Psoas muscle (tissue), 7 donors: ENCODE measurements at regions not wholly inside any gene's neighbourhood (a gene's known extent, or its start where the extent isn't known, plus 50 kb on each side); places are given as distances from the start of the nearest gene placed in this dataset.
"Not testable (repeated sequence)": the region's sequence is repeated elsewhere in the genome, so short reads cannot be mapped to it uniquely, and the experiment has no call there.

ENCODE experiments used
- ATAC-seq, 4 donors: fragments of 200-7000 bp; cut with Tn5 transposase; one replicate each; pipeline ENCODE4 v1.9.1; 2020; ENCODE audit warnings: moderate library complexity in 3 of 4, mild to moderate bottlenecking in 2 of 4
- DNase-seq, 2 donors: peaks; one replicate each; pipeline ENCODE4 v3.0.0-alpha.2; 2020
- H3K27ac ChIP-seq: fragments of 200-600 bp; one replicate; pipeline ENCODE4 v1.8.0; 2022
- H3K27me3 ChIP-seq, 3 donors: fragments of 200-600 bp in 1 of 3; one replicate each; pipeline versions ENCODE4 v1.6.1 to v1.8.0; 2013 to 2022; ENCODE audit warnings: low read length in 2 of 3, mild to moderate bottlenecking in 2 of 3, moderate library complexity in 1 of 3; ENCODE audit not compliant: insufficient read depth in 3 of 3
- H3K36me3 ChIP-seq, 2 donors: fragments of 200-600 bp in 1 of 2; one replicate each; pipeline versions ENCODE4 v1.6.1 to v1.8.0; 2013 to 2022; ENCODE audit warnings: low read depth in 1 of 2, mild to moderate bottlenecking in 1 of 2, moderate library complexity in 1 of 2; ENCODE audit not compliant: insufficient read depth in 1 of 2
- H3K4me1 ChIP-seq: fragments of 200-600 bp; one replicate; pipeline ENCODE4 v1.8.0; 2022
- H3K4me3 ChIP-seq: fragments of 200-600 bp; one replicate; pipeline ENCODE4 v1.8.0; 2022; ENCODE audit warnings: mild to moderate bottlenecking
- H3K9me3 ChIP-seq: fragments of 200-600 bp; one replicate; pipeline ENCODE4 v1.8.0; 2022
- CTCF ChIP-seq: fragments of 200-600 bp; IDR thresholded peaks from one replicate; pipeline ENCODE4 v1.8.0; 2022; ENCODE audit warnings: antibody characterized with exemption
- WGBS, 3 donors: extraction: QIAGEN DNeasy Blood & Tissue Kit; methylation state at CpG; one replicate each; pipeline versions ENCODE4 v1.1.6 to v1.1.7; 2013; 5-methylcytosine and 5-hydroxymethylcytosine counted together
- intact Hi-C, 2 donors: fragments of 100-400 bp; cut with DNase I; formaldehyde crosslinking; loops; one replicate each; pipeline versions ENCODE4 v1.11.0 to v1.14.2; 2022
- donor health status: healthy with polysubstance abuse.
- donor health status: DM: no; HTN: no; CAD: no; lungs with moderate emphysema.
- donor health status: Bipolar disorder and iron deficiency.
- donor health status: healthy.
- donor health status: DM: yes; HTN: yes; CAD: no.
- donor health status: DM: no; HTN: no; CAD: no.
- donor health status: DM: yes; HTN: yes; CAD: no.

GRCh38 chr1:196115646-196116045, 492.6 kb downstream of the KCNT2 start:
- Histone ChIP-seq H3K4me3 (no peak overlapping the region), H3K36me3 (no peaks in the 10 kb centered on the region), H3K27me3 (no peaks in the 10 kb centered on the region), H3K4me1 (peaks cover 8% of the 10 kb centered on the region), H3K9me3 (no peaks in the 10 kb centered on the region), H3K27ac (no peak overlapping the region)
- no peak for TF ChIP-seq CTCF
- 4 to 9% (median 9%) methylated on average over 2 of the region's 2 CpGs for WGBS, 3 donors
- DNase-seq (peak; percentile 29 to 69), ATAC-seq (peak; percentile 84 to 99 (median 91))
- intact Hi-C loops = no loop called here

- ATAC-seq = no peak
- peaks cover 9% of the 10 kb centered on the region for H3K9me3 ChIP-seq
- H3K36me3 ChIP-seq = no peaks in the 10 kb centered on the region
- no peak for DNase-seq
- TF ChIP-seq CTCF = no peak
- no peak overlapping the region for H3K4me3 ChIP-seq
- H3K4me1 ChIP-seq = peaks cover 8% of the 10 kb centered on the region
- no peak overlapping the region for H3K27ac ChIP-seq
- H3K27me3 ChIP-seq = no peaks in the 10 kb centered on the region
- intact Hi-C loops = no loop called here
- WGBS, 3 donors = 56 to 80% (median 65%) methylated on average over 3 of the region's 3 CpGs
Observed at GRCh38 chr1:196114193-196114592, 494.0 kb downstream of the KCNT2 start.

GRCh38 chr1:196108990-196109389, 499.2 kb downstream of the KCNT2 start:
- WGBS, 3 donors = 82 to 90% (median 88%) methylated on average over 5 of the region's 5 CpGs
- ATAC-seq, H3K9me3 ChIP-seq, H3K36me3 ChIP-seq, intact Hi-C loops, H3K4me1 ChIP-seq, H3K27me3 ChIP-seq, H3K27ac ChIP-seq, DNase-seq, H3K4me3 ChIP-seq: not testable (repeated sequence)

- H3K9me3 ChIP-seq = peaks cover 18% of the 10 kb centered on the region
- H3K4me1 ChIP-seq = no peaks in the 10 kb centered on the region
- H3K27ac ChIP-seq = no peak overlapping the region
- H3K4me3 ChIP-seq = no peak overlapping the region
- intact Hi-C loops = no loop called here
- no peak for TF ChIP-seq CTCF
- WGBS, 3 donors = 80 to 87% (median 82%) methylated on average over 3 of the region's 3 CpGs
- H3K36me3 ChIP-seq = no peaks in the 10 kb centered on the region
- ATAC-seq (no peak), DNase-seq (no peak)
- no peaks in the 10 kb centered on the region for H3K27me3 ChIP-seq
Observed at GRCh38 chr1:196105901-196106300, 502.3 kb downstream of the KCNT2 start.

GRCh38 chr1:196102826-196103225, 505.4 kb downstream of the KCNT2 start:
- 86 to 94% (median 89%) methylated on average over 1 of the region's 1 CpG for WGBS, 3 donors
- Histone ChIP-seq H3K9me3 (peaks cover 9% of the 10 kb centered on the region), H3K27ac (no peak overlapping the region), H3K4me1 (no peaks in the 10 kb centered on the region), H3K36me3 (no peaks in the 10 kb centered on the region), H3K27me3 (no peaks in the 10 kb centered on the region), H3K4me3 (no peak overlapping the region)
- intact Hi-C loops = no loop called here
- no peak for TF ChIP-seq CTCF
- DNase-seq = no peak
- ATAC-seq = no peak
